Ishikawa (cell line): ENCODE measurements at regions not wholly inside any gene's neighbourhood (a gene's known extent, or its start where the extent isn't known, plus 50 kb on each side); places are given as distances from the start of the nearest gene placed in this dataset.

Source experiments
- CEBPB ChIP-seq: IDR thresholded peaks from 2 replicates; pipeline ENCODE4 v1.6.1; 2012
- CREB1 ChIP-seq: IDR thresholded peaks from 2 replicates; pipeline ENCODE4 v1.6.1; 2012; ENCODE audit warnings: low read depth
- EGR1 ChIP-seq: IDR thresholded peaks from 2 replicates; pipeline ENCODE4 v1.6.1; 2012
- EP300 ChIP-seq: IDR thresholded peaks from 2 replicates; pipeline ENCODE4 v1.6.1; 2012; ENCODE audit warnings: borderline replicate concordance
- FOXM1 ChIP-seq: IDR thresholded peaks from 2 replicates; pipeline ENCODE4 v1.6.1; 2012; ENCODE audit warnings: low read depth, borderline replicate concordance
- MAX ChIP-seq: IDR thresholded peaks from 2 replicates; pipeline ENCODE4 v1.6.1; 2012
- NFIC ChIP-seq: IDR thresholded peaks from 2 replicates; pipeline ENCODE4 v1.6.1; 2012
- RAD21 ChIP-seq: IDR thresholded peaks from 2 replicates; pipeline ENCODE4 v1.6.1; 2012; ENCODE audit warnings: low read depth
- REST ChIP-seq: IDR thresholded peaks from 2 replicates; pipeline ENCODE4 v1.6.1; 2012; ENCODE audit warnings: low read depth, mild to moderate bottlenecking
- TAF1 ChIP-seq: IDR thresholded peaks from 2 replicates; pipeline ENCODE4 v1.6.1; 2012; ENCODE audit warnings: low read depth, mild to moderate bottlenecking
- TCF12 ChIP-seq: IDR thresholded peaks from 2 replicates; pipeline ENCODE4 v1.6.1; 2012; ENCODE audit warnings: low read depth
- TEAD4 ChIP-seq: IDR thresholded peaks from 2 replicates; pipeline ENCODE4 v1.6.1; 2012
- USF1 ChIP-seq: IDR thresholded peaks from 2 replicates; pipeline ENCODE4 v1.6.1; 2012
- YY1 ChIP-seq: IDR thresholded peaks from 2 replicates; pipeline ENCODE4 v1.6.1; 2012; ENCODE audit warnings: low read depth
- ZBTB7A ChIP-seq: IDR thresholded peaks from 2 replicates; pipeline ENCODE4 v1.6.1; 2012; ENCODE audit warnings: low read depth

GRCh38 chr10:89829262-89829886 is 128.0 kb downstream of the KIF20B start:
- TF ChIP-seq CREB1 (no peak), EGR1 (no peak), FOXM1 (no peak), MAX (no peak), ZBTB7A (no peak), REST (no peak), CEBPB (no peak)

GRCh38 chr10:89829887-89830269 is 128.5 kb downstream of the KIF20B start:
- TF ChIP-seq RAD21 (no peak), TCF12 (no peak), TAF1 (no peak), CEBPB (no peak), ZBTB7A (no peak), USF1 (no peak), FOXM1 (no peak), CREB1 (no peak), REST (no peak)

- TF ChIP-seq NFIC (no peak), ZBTB7A (no peak)
Observed at GRCh38 chr10:89830624-89831023, 129.2 kb downstream of the KIF20B start.

GRCh38 chr10:89836840-89837164 is 135.4 kb downstream of the KIF20B start:
- TF ChIP-seq NFIC: no peak
- no peak for TF ChIP-seq ZBTB7A
- TF ChIP-seq TAF1: no peak
- TF ChIP-seq YY1: no peak
- TF ChIP-seq FOXM1: no peak

- TF ChIP-seq ZBTB7A (no peak), TAF1 (no peak), EGR1 (no peak), RAD21 (no peak), FOXM1 (no peak), TEAD4 (no peak), EP300 (no peak), CEBPB (no peak), MAX (no peak), YY1 (no peak), NFIC (no peak)
Observed at GRCh38 chr10:89837165-89838043, 136.0 kb downstream of the KIF20B start.

GRCh38 chr10:89838044-89838615 is 136.7 kb downstream of the KIF20B start:
- no peak for TF ChIP-seq ZBTB7A
- no peak for TF ChIP-seq FOXM1
- no peak for TF ChIP-seq EP300
- TF ChIP-seq TCF12: no peak
- TF ChIP-seq CEBPB: no peak
- TF ChIP-seq TAF1: no peak
- TF ChIP-seq RAD21: no peak
- TF ChIP-seq CREB1: no peak
- TF ChIP-seq REST: no peak
- no peak for TF ChIP-seq TEAD4
- TF ChIP-seq NFIC: no peak
- no peak for TF ChIP-seq YY1
- TF ChIP-seq EGR1: no peak
- no peak for TF ChIP-seq MAX
- TF ChIP-seq USF1: no peak
